ENCODE measurements at regions not wholly inside any gene's neighbourhood (a gene's known extent, or its start where the extent isn't known, plus 50 kb on each side); places are given as distances from the start of the nearest gene placed in this dataset.

GRCh38 chr3:69567023-69567709 is 172.1 kb upstream of the MITF start:
- no peak for DNase-seq

GRCh38 chr3:69566275-69566674 is 173.0 kb upstream of the MITF start:
- DNase-seq, result no peak

GRCh38 chr3:69565316-69565715 is 173.9 kb upstream of the MITF start:
- no peak for DNase-seq

- no peak for DNase-seq
Measured at GRCh38 chr3:69563981-69564380, 175.3 kb upstream of the MITF start.

GRCh38 chr3:69563151-69563550 is 176.1 kb upstream of the MITF start:
- no peak for DNase-seq

- DNase-seq, result no peak
Measured at GRCh38 chr3:69562020-69562419, 176.1 kb upstream of the FRMD4B start.

- no peak for DNase-seq
Measured at GRCh38 chr3:69560818-69561217, 174.9 kb upstream of the FRMD4B start.

- DNase-seq, result no peak
Measured at GRCh38 chr3:69560116-69560515, 174.2 kb upstream of the FRMD4B start.

- DNase-seq, result no peak
Measured at GRCh38 chr3:69558912-69559311, 173.0 kb upstream of the FRMD4B start.

GRCh38 chr3:69554576-69554975 is 168.7 kb upstream of the FRMD4B start:
- no peak for DNase-seq

- DNase-seq, result no peak
Measured at GRCh38 chr3:69553888-69554287, 168.0 kb upstream of the FRMD4B start.

GRCh38 chr3:69547461-69547880 is 161.6 kb upstream of the FRMD4B start:
- DNase-seq, result no peak

GRCh38 chr3:69542805-69543429 is 157.0 kb upstream of the FRMD4B start:
- DNase-seq, result no peak

- peak; percentile 68 for DNase-seq
Measured at GRCh38 chr3:69542089-69542804, 156.4 kb upstream of the FRMD4B start.

GRCh38 chr3:69541711-69542088 is 155.8 kb upstream of the FRMD4B start:
- DNase-seq, result peak; percentile 59

GRCh38 chr3:69540706-69541581 is 155.1 kb upstream of the FRMD4B start:
- peak; percentile 57 for DNase-seq

- DNase-seq, result no peak
Measured at GRCh38 chr3:69539134-69539533, 153.2 kb upstream of the FRMD4B start.

GRCh38 chr3:69538281-69538680 is 152.4 kb upstream of the FRMD4B start:
- DNase-seq, result no peak

- DNase-seq, result no peak
Measured at GRCh38 chr3:69536306-69537020, 150.6 kb upstream of the FRMD4B start.

- DNase-seq, result no peak
Measured at GRCh38 chr3:69535613-69536012, 149.7 kb upstream of the FRMD4B start.

GRCh38 chr3:69532547-69533224 is 146.8 kb upstream of the FRMD4B start:
- no peak for DNase-seq

Data from left hindlimb (tissue), 1 donor.